NCI-H1092 treated with DMSO at 0.1 percent for 48 hours (cell line): ENCODE measurements at regions not wholly inside any gene's neighbourhood (a gene's known extent, or its start where the extent isn't known, plus 50 kb on each side); places are given as distances from the start of the nearest gene placed in this dataset.
"Not testable (repeated sequence)": the region's sequence is repeated elsewhere in the genome, so short reads cannot be mapped to it uniquely, and the experiment has no call there.

Source experiments
- DNase-seq: peaks from one replicate; lab custom pipeline; 2025; lab: John Stamatoyannopoulos, UW

GRCh38 chr2:12879649-12880048 lies 162.9 kb downstream of the TRIB2 start:
- no peak for DNase-seq

GRCh38 chr2:12881952-12882351 lies 165.2 kb downstream of the TRIB2 start:
- no peak for DNase-seq

GRCh38 chr2:12882393-12882792 lies 165.7 kb downstream of the TRIB2 start:
- DNase-seq: no peak

GRCh38 chr2:12883906-12884305 lies 167.2 kb downstream of the TRIB2 start:
- DNase-seq: no peak

GRCh38 chr2:12884713-12885282 lies 168.1 kb downstream of the TRIB2 start:
- no peak for DNase-seq

GRCh38 chr2:12890066-12890465 lies 173.3 kb downstream of the TRIB2 start:
- DNase-seq: no peak

GRCh38 chr2:12890481-12890991 lies 173.8 kb downstream of the TRIB2 start:
- DNase-seq: no peak

- DNase-seq: no peak
These were observed 178.3 kb downstream of the TRIB2 start for GRCh38 chr2:12895017-12895416.

GRCh38 chr2:12896318-12896982 lies 179.7 kb downstream of the TRIB2 start:
- DNase-seq: no peak

GRCh38 chr2:12897181-12897580 lies 180.4 kb downstream of the TRIB2 start:
- DNase-seq: no peak

GRCh38 chr2:12903272-12903671 lies 186.5 kb downstream of the TRIB2 start:
- DNase-seq: no peak

GRCh38 chr2:12910431-12910830 lies 193.7 kb downstream of the TRIB2 start:
- DNase-seq: no peak

GRCh38 chr2:12915787-12916186 lies 199.1 kb downstream of the TRIB2 start:
- DNase-seq: no peak

GRCh38 chr2:12918138-12918834 lies 201.6 kb downstream of the TRIB2 start:
- no peak for DNase-seq

GRCh38 chr2:12918835-12919445 lies 202.2 kb downstream of the TRIB2 start:
- DNase-seq: no peak

GRCh38 chr2:12921321-12921720 lies 204.6 kb downstream of the TRIB2 start:
- no peak for DNase-seq

- no peak for DNase-seq
These were observed 207.3 kb downstream of the TRIB2 start for GRCh38 chr2:12923907-12924610.

GRCh38 chr2:12926641-12927040 lies 209.9 kb downstream of the TRIB2 start:
- DNase-seq: not testable (repeated sequence)

- DNase-seq: no peak
These were observed 211.6 kb downstream of the TRIB2 start for GRCh38 chr2:12928197-12928774.

- DNase-seq: no peak
These were observed 212.2 kb downstream of the TRIB2 start for GRCh38 chr2:12928775-12929401.

- DNase-seq: no peak
These were observed 213.0 kb downstream of the TRIB2 start for GRCh38 chr2:12929758-12930157.
